ENCODE measurements at regions not wholly inside any gene's neighbourhood (a gene's known extent, or its start where the extent isn't known, plus 50 kb on each side); places are given as distances from the start of the nearest gene placed in this dataset.
"Not testable (repeated sequence)": the region's sequence is repeated elsewhere in the genome, so short reads cannot be mapped to it uniquely, and the experiment has no call there.

GRCh38 chr5:119895066-119895465, 265.7 kb downstream of the FAM170A start:
- DNase-seq (ENCODE audit: low spot score): no peak

GRCh38 chr5:119896826-119897536, 267.6 kb downstream of the FAM170A start:
- peak; percentile 32 for DNase-seq (ENCODE audit: low spot score)

GRCh38 chr5:119897537-119898370, 268.4 kb downstream of the FAM170A start:
- DNase-seq (ENCODE audit: low spot score): no peak

DNA sequence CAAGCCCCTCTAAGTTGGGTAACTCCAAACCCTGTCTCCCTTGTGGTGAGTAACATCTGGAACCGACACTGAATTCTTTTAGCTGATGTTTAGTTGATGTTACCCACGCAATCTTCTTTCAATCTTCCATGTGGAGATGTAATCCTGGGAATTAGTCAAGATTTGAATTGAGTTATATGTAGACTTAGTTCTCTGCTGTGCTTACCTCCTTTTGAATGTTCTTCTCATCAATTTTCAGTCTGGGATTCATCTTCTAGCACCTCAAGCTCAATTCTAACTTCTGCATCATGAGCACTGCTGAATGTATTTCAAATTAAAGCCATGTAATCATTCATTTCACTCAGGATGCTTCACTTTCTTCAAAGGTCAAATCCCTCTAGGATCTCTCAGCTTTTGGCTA, 270.6 kb downstream of the FAM170A start:
- no peak for DNase-seq (ENCODE audit: low spot score)

GRCh38 chr5:119902593-119902992, 273.2 kb downstream of the FAM170A start:
- DNase-seq (ENCODE audit: low spot score): no peak

DNA sequence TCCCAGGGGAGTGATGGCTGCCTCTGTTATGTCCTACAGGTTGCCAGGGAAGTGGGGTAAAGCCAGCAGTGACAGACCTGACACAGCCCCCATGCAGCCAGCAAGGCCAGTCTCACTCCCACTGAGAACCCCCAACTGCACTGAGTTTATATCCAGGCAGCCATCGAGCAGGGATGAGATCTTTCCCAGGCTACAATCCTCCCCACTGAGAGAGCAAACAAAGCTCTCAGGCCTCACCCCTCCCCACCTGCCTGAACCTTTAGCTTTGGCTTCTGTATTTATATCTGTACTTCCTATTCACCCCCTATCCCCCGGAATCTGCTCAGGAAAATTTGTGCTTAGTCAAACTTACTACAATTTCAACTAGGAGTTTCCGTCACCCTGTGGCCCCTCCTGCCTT, 284.1 kb downstream of the FAM170A start:
- no peak for DNase-seq (ENCODE audit: low spot score)

DNA sequence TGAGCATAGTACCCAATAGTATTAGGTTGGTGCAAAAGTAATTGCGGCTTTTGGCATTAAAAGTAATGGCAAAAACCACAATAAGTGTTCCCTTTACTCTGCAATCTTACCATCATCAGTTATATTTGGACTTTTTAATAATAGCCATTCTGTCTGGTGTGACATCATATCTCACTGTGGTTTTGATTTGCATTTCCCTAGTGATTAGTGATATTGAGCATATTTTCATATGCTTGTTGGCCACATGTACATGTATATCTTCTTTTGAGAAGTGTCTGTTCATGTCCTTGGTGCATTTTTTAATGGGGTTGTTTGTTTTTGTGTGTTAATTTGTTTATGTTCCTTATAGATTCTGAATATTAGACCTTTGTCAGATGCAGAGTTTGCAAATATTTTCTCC, 289.9 kb downstream of the FAM170A start:
- DNase-seq (ENCODE audit: low spot score): no peak

DNA sequence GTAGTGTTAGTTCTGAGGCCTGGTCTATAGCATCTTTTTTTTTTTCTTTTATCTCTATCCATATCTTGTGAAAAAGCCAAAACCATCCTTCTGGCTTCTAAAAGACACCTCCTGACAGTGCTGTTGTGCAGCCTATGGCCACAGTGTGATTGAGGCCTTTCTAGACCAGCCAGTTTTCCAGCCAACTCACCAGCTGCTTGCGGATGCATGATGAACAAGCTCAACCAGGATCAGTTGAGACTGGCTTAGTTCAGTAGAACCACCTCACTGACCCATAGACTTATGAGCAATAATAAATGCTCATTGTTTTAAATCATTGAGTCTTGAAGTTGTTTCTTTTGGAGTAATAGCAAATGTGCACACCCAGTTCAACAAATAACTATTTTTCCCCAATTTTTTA, 296.9 kb downstream of the FAM170A start:
- no peak for DNase-seq (ENCODE audit: low spot score)

DNA sequence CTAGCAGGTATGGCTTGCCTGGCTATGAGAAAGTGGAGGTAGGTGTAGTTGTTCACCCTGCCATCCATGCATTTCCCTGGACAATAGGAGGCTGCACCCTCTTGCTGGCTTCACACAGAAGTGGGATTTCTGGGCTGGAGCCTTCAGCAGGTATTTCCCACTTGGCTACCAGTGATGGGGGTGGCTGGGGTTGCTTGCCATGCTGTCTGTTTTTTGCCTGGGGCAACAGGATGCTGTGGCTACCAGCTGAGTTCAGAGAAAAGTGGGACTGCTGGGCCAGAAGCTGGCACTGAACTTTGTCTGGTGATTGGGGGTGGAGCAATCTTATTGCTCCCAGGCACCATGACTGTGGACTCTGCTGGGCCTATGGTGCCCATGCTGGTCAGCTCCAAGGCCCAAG, 299.6 kb downstream of the FAM170A start:
- no peak for DNase-seq (ENCODE audit: low spot score)

DNA sequence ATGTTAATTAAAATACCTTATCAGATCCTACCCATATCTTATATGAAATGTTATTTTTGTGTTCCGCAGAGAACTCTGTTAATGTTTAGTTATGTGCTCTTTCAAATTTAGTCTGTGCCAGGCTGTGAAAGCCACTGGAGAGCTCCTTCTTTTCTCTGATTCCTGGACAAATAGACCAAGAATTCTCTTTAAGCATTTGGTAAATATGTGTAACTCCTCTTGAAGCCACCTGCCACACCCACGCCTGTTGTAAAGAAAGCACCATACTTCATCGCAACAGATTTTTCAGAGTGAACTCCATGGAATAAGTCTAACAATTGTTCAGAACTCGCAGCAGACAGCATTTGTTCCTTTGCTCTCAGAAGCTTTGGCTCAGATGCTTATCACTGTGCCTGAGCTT, 301.1 kb downstream of the FAM170A start:
- no peak for DNase-seq (ENCODE audit: low spot score)

DNA sequence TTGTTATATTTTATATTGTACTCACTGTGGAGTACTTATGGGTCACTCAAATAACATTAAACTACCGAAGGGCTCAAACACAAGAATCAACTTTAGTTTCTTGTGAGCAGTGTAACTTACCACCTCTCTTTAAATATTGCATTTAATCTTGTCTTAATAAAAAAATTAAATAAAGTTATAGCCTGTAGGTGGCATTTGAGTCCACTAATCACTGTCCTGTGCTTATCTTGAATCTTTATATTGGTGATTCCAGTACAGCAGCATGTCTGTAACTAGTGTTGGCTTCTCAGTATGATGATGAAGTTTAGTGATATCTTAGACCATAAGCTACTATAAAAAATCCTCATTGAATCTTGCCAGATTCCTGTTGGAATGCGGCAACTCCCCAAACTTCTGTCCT, 313.8 kb downstream of the FAM170A start:
- no peak for DNase-seq (ENCODE audit: low spot score)

DNA sequence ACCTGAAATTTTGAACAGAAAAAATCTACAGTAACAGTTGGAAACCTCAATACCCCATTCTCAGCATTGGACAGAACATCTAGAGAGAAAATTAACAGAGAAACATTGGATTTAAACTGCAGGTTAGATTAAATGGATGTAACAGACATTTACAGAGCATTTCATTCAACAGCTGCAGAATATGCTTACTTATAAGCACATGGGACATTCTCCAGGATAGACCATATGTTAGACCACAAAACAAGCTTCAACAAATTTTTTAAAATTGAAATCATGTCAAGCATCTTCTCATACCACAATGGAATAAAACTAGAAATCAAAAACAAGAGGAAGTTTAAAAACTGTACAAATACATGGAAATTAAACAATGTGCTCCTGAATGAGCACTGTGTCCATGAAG, 316.3 kb downstream of the FAM170A start:
- no peak for DNase-seq (ENCODE audit: low spot score)

- DNase-seq (ENCODE audit: low spot score): no peak
Observed at GRCh38 chr5:119948162-119948561, 318.8 kb downstream of the FAM170A start.

- DNase-seq (ENCODE audit: low spot score): no peak
Observed at GRCh38 chr5:119949426-119949999, 320.2 kb downstream of the FAM170A start.

DNA sequence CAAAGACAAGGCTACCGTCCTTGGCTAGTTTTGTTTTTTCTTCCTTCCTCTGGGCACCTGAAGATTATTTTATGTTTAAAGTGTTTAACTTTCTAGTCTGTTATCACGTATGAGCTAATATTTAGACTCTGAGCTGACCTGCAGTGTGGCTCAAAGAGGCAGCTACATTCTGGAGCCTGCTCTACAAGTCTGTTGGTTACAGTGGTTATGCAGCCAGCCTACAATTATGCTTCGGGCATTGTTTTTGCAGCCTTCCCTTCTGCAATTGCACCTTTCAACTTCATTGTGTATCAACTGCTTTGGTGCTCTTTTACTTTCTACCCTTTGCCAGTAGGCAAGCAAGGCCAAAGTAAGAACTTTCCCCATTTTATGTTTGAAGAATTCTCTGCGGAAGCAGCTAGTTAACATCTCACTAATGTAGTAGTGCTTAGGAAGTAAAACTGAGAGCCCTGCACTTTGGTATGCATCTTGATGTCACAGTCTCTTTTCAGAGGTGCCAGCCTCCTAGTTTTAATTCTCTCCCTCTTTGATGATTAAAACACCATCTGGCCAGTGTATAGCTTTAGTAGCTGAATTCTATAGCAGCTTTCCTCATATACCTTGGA, 322.1 kb downstream of the FAM170A start:
- no peak for DNase-seq (ENCODE audit: low spot score)

DNA sequence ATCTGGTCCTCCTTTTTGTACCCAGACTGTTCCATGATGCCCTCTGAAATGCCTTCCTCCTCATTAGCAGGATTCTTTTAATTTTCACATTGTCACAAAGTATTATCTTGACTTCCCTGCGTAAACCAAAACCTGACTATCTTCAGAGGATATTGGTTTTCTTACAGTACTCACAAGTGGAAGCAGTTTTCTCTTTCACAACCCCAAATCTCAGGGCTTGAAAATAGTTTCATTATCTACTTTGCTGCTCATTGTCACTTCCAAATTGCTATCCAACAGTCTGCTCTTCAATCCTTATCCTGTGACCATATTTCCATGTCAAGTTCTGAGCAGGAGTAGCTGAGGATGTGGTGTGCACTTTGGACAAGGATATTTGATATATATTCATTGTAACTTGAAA, 324.1 kb downstream of the FAM170A start:
- DNase-seq (ENCODE audit: low spot score): no peak

GRCh38 chr5:119954106-119954505, 324.7 kb downstream of the FAM170A start:
- DNase-seq (ENCODE audit: low spot score): no peak

DNA sequence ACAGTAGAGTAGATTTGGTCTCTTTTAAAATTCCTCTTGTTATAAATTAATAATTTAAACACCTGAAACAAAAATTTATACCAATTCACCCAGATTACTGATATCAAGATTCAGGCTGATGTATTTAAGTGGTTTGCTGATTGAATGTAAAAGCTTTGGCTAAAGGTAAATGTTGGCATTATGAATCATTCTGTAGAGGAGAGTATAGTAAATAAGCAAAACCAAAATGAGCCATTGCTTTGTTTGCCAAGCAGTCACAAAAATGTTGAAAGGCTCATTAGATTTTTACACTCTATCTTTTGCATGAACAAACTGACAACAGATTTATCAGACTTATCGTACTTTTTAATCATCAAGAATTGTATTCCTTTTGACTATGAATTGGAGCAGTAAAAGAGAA, 332.6 kb downstream of the FAM170A start:
- no peak for DNase-seq (ENCODE audit: low spot score)

GRCh38 chr5:119966028-119966427, 336.7 kb downstream of the FAM170A start:
- DNase-seq (ENCODE audit: low spot score): no peak

- DNase-seq (ENCODE audit: low spot score): no peak
Observed at GRCh38 chr5:119968690-119969089, 339.3 kb downstream of the FAM170A start.

DNA sequence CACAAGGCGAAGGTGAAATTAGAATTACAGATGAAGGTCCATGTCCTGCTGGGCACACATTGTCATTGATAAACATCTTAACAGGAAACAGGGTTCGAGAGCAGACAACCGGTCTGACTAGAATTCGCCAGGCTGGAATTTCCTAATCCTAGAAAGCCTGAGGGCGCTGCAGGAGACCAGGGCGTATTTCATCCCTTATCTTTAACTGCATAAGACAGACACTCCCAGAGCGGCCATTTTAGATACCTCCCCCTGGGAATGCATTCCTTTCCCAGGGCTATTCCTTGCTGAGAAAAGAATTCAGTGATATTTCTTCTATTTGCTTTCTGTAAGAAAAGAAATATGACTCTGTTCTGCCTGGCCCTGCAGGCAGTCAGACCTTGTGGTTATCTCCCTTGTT, 357.7 kb downstream of the FAM170A start:
- not testable (repeated sequence) for DNase-seq (ENCODE audit: low spot score)

- no peak for DNase-seq (ENCODE audit: low spot score)
Observed at GRCh38 chr5:119991625-119992024, 362.3 kb downstream of the FAM170A start.

GRCh38 chr5:119996128-119996527, 366.8 kb downstream of the FAM170A start:
- DNase-seq (ENCODE audit: low spot score): no peak
